HCT116 (cell line): ENCODE measurements at regions not wholly inside any gene's neighbourhood (a gene's known extent, or its start where the extent isn't known, plus 50 kb on each side); places are given as distances from the start of the nearest gene placed in this dataset.

ENCODE experiments used
- CBX3 ChIP-seq: IDR thresholded peaks from 2 replicates; pipeline ENCODE4 v1.6.1; 2012; ENCODE audit warnings: low read depth
- CTCF ChIP-seq, 3 experiments: fragments of 200-600 bp in 1 of 3; sonication (generic) in 1 of 3; IDR thresholded peaks in 2 of 3; conservative IDR thresholded peaks in 1 of 3; 2 replicates each; pipeline ENCODE4 v1.5.1; 2012 to 2017; ENCODE audit warnings: low read depth in 2 of 3, low read length in 2 of 3, antibody characterized with exemption in 1 of 3, borderline replicate concordance in 1 of 3, control low read depth in 1 of 3, mild to moderate bottlenecking in 1 of 3, mixed read lengths in 1 of 3, mixed run types in 1 of 3, moderate library complexity in 1 of 3; ENCODE audit not compliant: insufficient read depth in 1 of 3
- ELF1 ChIP-seq: IDR thresholded peaks from 2 replicates; pipeline ENCODE4 v1.6.1; 2012; ENCODE audit warnings: low read depth, borderline replicate concordance
- JUND ChIP-seq: IDR thresholded peaks from 2 replicates; pipeline ENCODE4 v1.6.1; 2012
- POLR2A ChIP-seq: IDR thresholded peaks from 2 replicates; pipeline ENCODE4 v1.7.0; 2011; ENCODE audit warnings: borderline replicate concordance; ENCODE audit not compliant: insufficient read depth, insufficient read length; ENCODE audit errors: extremely low read depth
- POLR2AphosphoS5 ChIP-seq: IDR thresholded peaks from 2 replicates; pipeline ENCODE4 v1.6.1; 2011; ENCODE audit warnings: mild to moderate bottlenecking, low read depth, low read length, moderate library complexity
- RAD21 ChIP-seq: IDR thresholded peaks from 2 replicates; pipeline ENCODE4 v1.6.1; 2012; ENCODE audit warnings: low read depth, mild to moderate bottlenecking
- SIN3A ChIP-seq: IDR thresholded peaks from 2 replicates; pipeline ENCODE4 v1.6.1; 2012; ENCODE audit warnings: low read depth
- ZBTB33 ChIP-seq: IDR thresholded peaks from 2 replicates; pipeline ENCODE4 v1.6.1; 2011; ENCODE audit warnings: mild to moderate bottlenecking, low read length, moderate library complexity; ENCODE audit not compliant: insufficient replicate concordance; ENCODE audit errors: extremely low read depth

- TF ChIP-seq POLR2A: no peak
- TF ChIP-seq CTCF (IDR thresholded peaks at IDR 0.05 in 2 of 3, conservative IDR thresholded peaks at IDR 0.05 in 1 of 3; ENCODE audit: borderline replicate concordance in 1 of 3, insufficient read depth in 1 of 3, low read depth in 2 of 3, low read length in 2 of 3): no peak
- TF ChIP-seq JUND: no peak
- TF ChIP-seq SIN3A: no peak
- TF ChIP-seq ZBTB33: no peak
- no peak for TF ChIP-seq CBX3
- TF ChIP-seq ELF1: no peak
- no peak for TF ChIP-seq POLR2AphosphoS5
- no peak for TF ChIP-seq RAD21
Observed at GRCh38 chr16:87068762-87069150, 248.4 kb downstream of the C16orf95 start.
